HCT116 (cell line): ENCODE measurements at regions not wholly inside any gene's neighbourhood (a gene's known extent, or its start where the extent isn't known, plus 50 kb on each side); places are given as distances from the start of the nearest gene placed in this dataset.

Source experiments
- ATAC-seq: fragments of 200-7000 bp; cut with Tn5 transposase; 2 replicates; pipeline ENCODE4 v1.9.1; 2020; ENCODE audit warnings: mild to moderate bottlenecking, moderate library complexity
- BruUV-seq: library from RNA; stranded (reverse); fragments of 400-500 nt; replicated peaks from 2 replicates; lab custom pipeline; 2021; lab: Mats Ljungman, UMichigan
- CTCF ChIA-PET: fragments of 300-600 bp; sonication (Branson Sonifier 250); formaldehyde crosslinking; loops from one replicate; lab custom pipeline; 2021; ENCODE audit warnings: antibody characterized with exemption; lab: Charles Lee
- POLR2A ChIA-PET: fragments of 300-600, 350-600 bp; sonication (Branson Sonifier 250); formaldehyde crosslinking; loops from one replicate; lab custom pipeline; 2021; ENCODE audit warnings: antibody characterized with exemption; lab: Charles Lee
- RAD21 ChIA-PET, 2 experiments: fragments of 300-600 bp; sonication (Branson Sonifier 250); formaldehyde crosslinking; loops; one replicate each; lab custom pipeline; 2023; ENCODE audit warnings: low total read pairs in 2 of 2; ENCODE audit not compliant: uncharacterized antibody in 2 of 2, unreplicated experiment in 2 of 2, low non-redundant PET in 1 of 2; lab: Charles Lee
- DNase-seq: peaks from one replicate; pipeline ENCODE4 v3.0.0-alpha.2; 2010; ENCODE audit warnings: low read depth, low spot score
- H2AFZ ChIP-seq: fragments of 200-600 bp; shearing (Covaris generic), sonication (generic); 2 replicates; pipeline ENCODE4 v1.6.1; 2017; ENCODE audit warnings: low read depth, mixed run types, mixed read lengths, antibody characterized with exemption, low read length; ENCODE audit not compliant: poor library complexity, severe bottlenecking
- H3K27ac ChIP-seq: 2 replicates; pipeline ENCODE4 v1.5.1; 2012; ENCODE audit warnings: low read depth, low read length
- H3K27me3 ChIP-seq: fragments of 200-600 bp; sonication (generic); 2 replicates; pipeline ENCODE4 v1.6.1; 2016; ENCODE audit warnings: mixed run types, low read length, mixed read lengths; ENCODE audit not compliant: insufficient read depth
- H3K36me3 ChIP-seq, 2 experiments: fragments of 200-500 bp in 1 of 2; fragments of 200-600 bp in 1 of 2; sonication (Bioruptor generic) in 1 of 2; sonication (generic) in 1 of 2; 2 replicates each; pipeline versions ENCODE4 v1.5.1 to v1.6.1; 2014 to 2016; ENCODE audit warnings: low read length in 2 of 2, inconsistent platforms in 1 of 2, mixed read lengths in 1 of 2, mixed run types in 1 of 2; ENCODE audit not compliant: insufficient read depth in 2 of 2, control insufficient read depth in 1 of 2
- H3K4me1 ChIP-seq, 2 experiments: fragments of 200-600 bp in 1 of 2; sonication (generic) in 1 of 2; 2 replicates each; pipeline versions ENCODE4 v1.5.1 to v1.6.1; 2012 to 2017; ENCODE audit warnings: low read length in 2 of 2, inconsistent platforms in 1 of 2, mild to moderate bottlenecking in 1 of 2, mixed read lengths in 1 of 2, mixed run types in 1 of 2, moderate library complexity in 1 of 2; ENCODE audit not compliant: insufficient read depth in 2 of 2, control insufficient read depth in 1 of 2
- H3K4me2 ChIP-seq: fragments of 200-600 bp; sonication (generic); 2 replicates; pipeline ENCODE4 v1.6.1; 2017; ENCODE audit warnings: mixed run types, low read length, mixed read lengths
- H3K4me3 ChIP-seq, 2 experiments: fragments of 200-600 bp in 1 of 2; sonication (generic) in 1 of 2; replicated peaks in 1 of 2; 2 replicates each; pipeline ENCODE4 v1.5.1; 2011 to 2016; ENCODE audit warnings: low read length in 2 of 2, control low read depth in 1 of 2, low read depth in 1 of 2, mild to moderate bottlenecking in 1 of 2, mixed read lengths in 1 of 2, mixed run types in 1 of 2
- H3K79me2 ChIP-seq: fragments of 200-600 bp; sonication (generic); 2 replicates; pipeline ENCODE4 v1.6.1; 2017; ENCODE audit warnings: mild to moderate bottlenecking, mixed run types, low read length, moderate library complexity, mixed read lengths; ENCODE audit not compliant: insufficient read depth
- H3K9ac ChIP-seq: fragments of 200-600 bp; sonication (generic); 2 replicates; pipeline ENCODE4 v1.6.1; 2016; ENCODE audit warnings: low read length, mixed read lengths
- H3K9me2 ChIP-seq: fragments of 200-600 bp; sonication (generic), shearing (Covaris generic); 2 replicates; pipeline ENCODE4 v1.6.1; 2017; ENCODE audit warnings: mixed run types, mild to moderate bottlenecking, moderate library complexity; ENCODE audit not compliant: insufficient read depth
- H3K9me3 ChIP-seq, 2 experiments: fragments of 200-500 bp in 1 of 2; fragments of 200-600 bp in 1 of 2; sonication (Bioruptor generic) in 1 of 2; sonication (generic) in 1 of 2; 2 replicates each; pipeline ENCODE4 v1.6.1; 2014 to 2017; ENCODE audit warnings: low read length in 2 of 2, mixed read lengths in 2 of 2, inconsistent platforms in 1 of 2, low read depth in 1 of 2, mild to moderate bottlenecking in 1 of 2, mixed run types in 1 of 2, moderate library complexity in 1 of 2; ENCODE audit not compliant: control insufficient read depth in 1 of 2, insufficient read depth in 1 of 2
- H4K20me1 ChIP-seq: fragments of 200-600 bp; sonication (generic), shearing (Covaris generic); 2 replicates; pipeline ENCODE4 v1.6.1; 2017; ENCODE audit warnings: mixed run types, mild to moderate bottlenecking, moderate library complexity; ENCODE audit not compliant: insufficient read depth
- CBX3 ChIP-seq: IDR thresholded peaks from 2 replicates; pipeline ENCODE4 v1.6.1; 2012; ENCODE audit warnings: low read depth
- CEBPB ChIP-seq: IDR thresholded peaks from 2 replicates; pipeline ENCODE4 v1.6.1; 2012; ENCODE audit warnings: low read depth
- EGR1 ChIP-seq: IDR thresholded peaks from 2 replicates; pipeline ENCODE4 v1.6.1; 2012; ENCODE audit warnings: low read depth
- ELF1 ChIP-seq: IDR thresholded peaks from 2 replicates; pipeline ENCODE4 v1.6.1; 2012; ENCODE audit warnings: low read depth, borderline replicate concordance
- EZH2phosphoT487 ChIP-seq: fragments of 200-600 bp; IDR thresholded peaks from 2 replicates; pipeline ENCODE4 v1.6.1; 2018; ENCODE audit warnings: antibody characterized with exemption, borderline replicate concordance
- FOSL1 ChIP-seq: IDR thresholded peaks from 2 replicates; pipeline ENCODE4 v1.6.1; 2012; ENCODE audit warnings: low read depth
- JUND ChIP-seq: IDR thresholded peaks from 2 replicates; pipeline ENCODE4 v1.6.1; 2012
- POLR2AphosphoS5 ChIP-seq: IDR thresholded peaks from 2 replicates; pipeline ENCODE4 v1.6.1; 2011; ENCODE audit warnings: mild to moderate bottlenecking, low read depth, low read length, moderate library complexity
- RAD21 ChIP-seq: IDR thresholded peaks from 2 replicates; pipeline ENCODE4 v1.6.1; 2012; ENCODE audit warnings: low read depth, mild to moderate bottlenecking
- SIN3A ChIP-seq: IDR thresholded peaks from 2 replicates; pipeline ENCODE4 v1.6.1; 2012; ENCODE audit warnings: low read depth
- SP1 ChIP-seq: IDR thresholded peaks from 2 replicates; pipeline ENCODE4 v1.6.1; 2012; ENCODE audit warnings: low read depth
- SRF ChIP-seq: IDR thresholded peaks from 2 replicates; pipeline ENCODE4 v1.6.1; 2012; ENCODE audit warnings: low read depth
- TCF7L2 ChIP-seq: IDR thresholded peaks from 2 replicates; pipeline ENCODE4 v1.7.0; 2011; ENCODE audit warnings: borderline replicate concordance, inconsistent platforms; ENCODE audit not compliant: insufficient read depth, insufficient read length; ENCODE audit errors: extremely low read depth
- YY1 ChIP-seq: IDR thresholded peaks from 2 replicates; pipeline ENCODE4 v1.6.1; 2011; ENCODE audit warnings: low read length, low read depth, moderate library complexity, mild to moderate bottlenecking; ENCODE audit not compliant: insufficient replicate concordance; ENCODE audit errors: extremely low read depth
- ZFX ChIP-seq: fragments of 450-650 bp; IDR thresholded peaks from 2 replicates; pipeline ENCODE4 v1.6.1; 2017
- ZNF274 ChIP-seq: fragments of 200-500 bp; sonication (Bioruptor generic); IDR thresholded peaks from 2 replicates; pipeline ENCODE4 v1.6.1; 2014; ENCODE audit warnings: mild to moderate bottlenecking, low read depth, low read length, inconsistent platforms
- intact Hi-C: fragments of 100-400 bp; cut with micrococcal nuclease; formaldehyde crosslinking; loops from 2 replicates; pipeline ENCODE4 v1.10.0; 2022
- TF ChIP-seq, protein P1 (sequence below): IDR thresholded peaks from 2 replicates; pipeline ENCODE4 v1.6.1; 2012
- TF ChIP-seq, protein P2 (sequence below): IDR thresholded peaks from 2 replicates; pipeline ENCODE4 v1.6.1; 2012
- TF ChIP-seq, protein P3 (sequence below), 3 experiments: fragments of 200-600 bp in 1 of 3; sonication (generic) in 1 of 3; IDR thresholded peaks in 2 of 3; conservative IDR thresholded peaks in 1 of 3; 2 replicates each; pipeline ENCODE4 v1.5.1; 2012 to 2017; ENCODE audit warnings: low read depth in 2 of 3, low read length in 2 of 3, antibody characterized with exemption in 1 of 3, borderline replicate concordance in 1 of 3, control low read depth in 1 of 3, mild to moderate bottlenecking in 1 of 3, mixed read lengths in 1 of 3, mixed run types in 1 of 3, moderate library complexity in 1 of 3; ENCODE audit not compliant: insufficient read depth in 1 of 3
- TF ChIP-seq, protein P4 (sequence below): IDR thresholded peaks from 2 replicates; pipeline ENCODE4 v1.6.1; 2012; ENCODE audit warnings: low read depth

DNA sequence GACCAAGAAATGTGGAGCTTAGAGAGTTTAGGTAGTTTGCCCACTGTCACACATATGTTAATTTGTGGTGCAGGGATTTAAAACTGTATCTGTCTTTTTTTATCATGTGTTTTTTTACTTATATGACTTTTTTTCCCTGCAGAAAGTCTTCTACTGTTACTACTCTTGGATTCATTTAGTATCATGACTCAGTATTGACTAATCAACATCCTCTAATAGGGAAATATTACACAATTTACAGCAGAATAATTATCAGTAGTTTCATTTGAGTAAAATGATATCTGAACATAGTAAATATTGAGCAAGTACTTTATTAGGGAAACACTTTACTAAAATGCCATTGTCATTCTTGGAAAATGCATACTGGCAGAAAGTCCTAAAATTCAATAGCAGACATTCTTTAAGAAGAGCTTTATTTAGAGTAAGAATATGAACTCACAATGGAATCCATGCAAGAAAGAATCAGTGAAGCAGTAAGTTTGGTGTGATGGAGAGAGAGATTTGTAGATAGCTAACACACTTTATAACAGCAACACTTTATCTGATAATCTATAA, 425.9 kb upstream of the SLC8A1 start (continued):
- TF ChIP-seq EGR1 = no peak
- no peak for TF ChIP-seq ZNF274
- TF ChIP-seq SIN3A = no peak
- TF ChIP-seq, protein P1, sequence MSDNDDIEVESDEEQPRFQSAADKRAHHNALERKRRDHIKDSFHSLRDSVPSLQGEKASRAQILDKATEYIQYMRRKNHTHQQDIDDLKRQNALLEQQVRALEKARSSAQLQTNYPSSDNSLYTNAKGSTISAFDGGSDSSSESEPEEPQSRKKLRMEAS = no peak

DNA sequence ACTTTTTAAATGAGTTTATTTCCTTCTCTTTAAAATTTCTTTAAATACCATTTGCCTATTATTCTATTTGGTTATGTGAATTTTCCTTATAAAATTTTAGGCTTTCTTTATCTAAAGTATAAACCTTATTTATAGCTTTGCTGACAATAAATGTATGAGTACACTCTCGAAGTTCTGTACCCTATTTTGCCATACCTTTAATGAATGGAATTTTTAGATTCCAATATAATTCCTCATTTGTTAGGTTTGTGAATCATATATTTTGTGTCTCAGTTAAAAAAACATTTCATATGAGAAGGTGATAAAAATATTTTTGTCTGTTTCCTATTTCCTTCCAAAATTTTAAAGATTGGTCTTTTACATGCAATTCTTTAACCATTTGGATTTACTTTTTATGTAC, 427.4 kb upstream of the SLC8A1 start:
- ChIA-PET RAD21 (no interaction called here), POLR2A (no interaction called here), CTCF (no interaction called here)
- peaks cover 0 to 5% of the 10 kb centered on the region in 2 experiments; a peak in 1 of 4 replicates for H3K9me3 ChIP-seq
- no peaks in the 10 kb centered on the region for H3K9me2 ChIP-seq
- ATAC-seq (no peak), DNase-seq (no peak)
- BruUV-seq = no TSS peak
- no peak overlapping the region for H3K4me2 ChIP-seq
- no peaks in the 10 kb centered on the region for H4K20me1 ChIP-seq
- no peak for TF ChIP-seq EGR1
- TF ChIP-seq SP1 = no peak
- no peak for TF ChIP-seq CEBPB
- TF ChIP-seq ELF1 = no peak
- no peak for TF ChIP-seq EZH2phosphoT487
- TF ChIP-seq, protein P2, sequence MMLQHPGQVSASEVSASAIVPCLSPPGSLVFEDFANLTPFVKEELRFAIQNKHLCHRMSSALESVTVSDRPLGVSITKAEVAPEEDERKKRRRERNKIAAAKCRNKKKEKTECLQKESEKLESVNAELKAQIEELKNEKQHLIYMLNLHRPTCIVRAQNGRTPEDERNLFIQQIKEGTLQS = no peak
- TF ChIP-seq TCF7L2 = no peak
- no peak for TF ChIP-seq CBX3
- no peak for TF ChIP-seq YY1
- no peak for TF ChIP-seq RAD21
- TF ChIP-seq, protein P3, sequence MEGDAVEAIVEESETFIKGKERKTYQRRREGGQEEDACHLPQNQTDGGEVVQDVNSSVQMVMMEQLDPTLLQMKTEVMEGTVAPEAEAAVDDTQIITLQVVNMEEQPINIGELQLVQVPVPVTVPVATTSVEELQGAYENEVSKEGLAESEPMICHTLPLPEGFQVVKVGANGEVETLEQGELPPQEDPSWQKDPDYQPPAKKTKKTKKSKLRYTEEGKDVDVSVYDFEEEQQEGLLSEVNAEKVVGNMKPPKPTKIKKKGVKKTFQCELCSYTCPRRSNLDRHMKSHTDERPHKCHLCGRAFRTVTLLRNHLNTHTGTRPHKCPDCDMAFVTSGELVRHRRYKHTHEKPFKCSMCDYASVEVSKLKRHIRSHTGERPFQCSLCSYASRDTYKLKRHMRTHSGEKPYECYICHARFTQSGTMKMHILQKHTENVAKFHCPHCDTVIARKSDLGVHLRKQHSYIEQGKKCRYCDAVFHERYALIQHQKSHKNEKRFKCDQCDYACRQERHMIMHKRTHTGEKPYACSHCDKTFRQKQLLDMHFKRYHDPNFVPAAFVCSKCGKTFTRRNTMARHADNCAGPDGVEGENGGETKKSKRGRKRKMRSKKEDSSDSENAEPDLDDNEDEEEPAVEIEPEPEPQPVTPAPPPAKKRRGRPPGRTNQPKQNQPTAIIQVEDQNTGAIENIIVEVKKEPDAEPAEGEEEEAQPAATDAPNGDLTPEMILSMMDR (IDR thresholded peaks at IDR 0.05 in 2 of 3, conservative IDR thresholded peaks at IDR 0.05 in 1 of 3; ENCODE audit: borderline replicate concordance in 1 of 3, insufficient read depth in 1 of 3, low read depth in 2 of 3, low read length in 2 of 3) = no peak
- TF ChIP-seq, protein P1 = no peak
- TF ChIP-seq ZFX = no peak
- no peak for TF ChIP-seq SRF
- no peak for TF ChIP-seq SIN3A
- TF ChIP-seq, protein P4, sequence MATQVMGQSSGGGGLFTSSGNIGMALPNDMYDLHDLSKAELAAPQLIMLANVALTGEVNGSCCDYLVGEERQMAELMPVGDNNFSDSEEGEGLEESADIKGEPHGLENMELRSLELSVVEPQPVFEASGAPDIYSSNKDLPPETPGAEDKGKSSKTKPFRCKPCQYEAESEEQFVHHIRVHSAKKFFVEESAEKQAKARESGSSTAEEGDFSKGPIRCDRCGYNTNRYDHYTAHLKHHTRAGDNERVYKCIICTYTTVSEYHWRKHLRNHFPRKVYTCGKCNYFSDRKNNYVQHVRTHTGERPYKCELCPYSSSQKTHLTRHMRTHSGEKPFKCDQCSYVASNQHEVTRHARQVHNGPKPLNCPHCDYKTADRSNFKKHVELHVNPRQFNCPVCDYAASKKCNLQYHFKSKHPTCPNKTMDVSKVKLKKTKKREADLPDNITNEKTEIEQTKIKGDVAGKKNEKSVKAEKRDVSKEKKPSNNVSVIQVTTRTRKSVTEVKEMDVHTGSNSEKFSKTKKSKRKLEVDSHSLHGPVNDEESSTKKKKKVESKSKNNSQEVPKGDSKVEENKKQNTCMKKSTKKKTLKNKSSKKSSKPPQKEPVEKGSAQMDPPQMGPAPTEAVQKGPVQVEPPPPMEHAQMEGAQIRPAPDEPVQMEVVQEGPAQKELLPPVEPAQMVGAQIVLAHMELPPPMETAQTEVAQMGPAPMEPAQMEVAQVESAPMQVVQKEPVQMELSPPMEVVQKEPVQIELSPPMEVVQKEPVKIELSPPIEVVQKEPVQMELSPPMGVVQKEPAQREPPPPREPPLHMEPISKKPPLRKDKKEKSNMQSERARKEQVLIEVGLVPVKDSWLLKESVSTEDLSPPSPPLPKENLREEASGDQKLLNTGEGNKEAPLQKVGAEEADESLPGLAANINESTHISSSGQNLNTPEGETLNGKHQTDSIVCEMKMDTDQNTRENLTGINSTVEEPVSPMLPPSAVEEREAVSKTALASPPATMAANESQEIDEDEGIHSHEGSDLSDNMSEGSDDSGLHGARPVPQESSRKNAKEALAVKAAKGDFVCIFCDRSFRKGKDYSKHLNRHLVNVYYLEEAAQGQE = no peak
- TF ChIP-seq FOSL1 = no peak
- TF ChIP-seq POLR2AphosphoS5 = no peak
- no peak for TF ChIP-seq JUND
- H3K79me2 ChIP-seq = no peaks in the 10 kb centered on the region
- no peaks in the 10 kb centered on the region for H3K27me3 ChIP-seq
- H3K4me3 ChIP-seq = no peak overlapping the region
- H2AFZ ChIP-seq = no peak overlapping the region
- H3K9ac ChIP-seq = no peak overlapping the region
- H3K4me1 ChIP-seq = no peaks in the 10 kb centered on the region
- no peak overlapping the region for H3K27ac ChIP-seq
- H3K36me3 ChIP-seq = no peaks in the 10 kb centered on the region
- intact Hi-C loops = no loop called here
